G401 (cell line): ENCODE measurements at regions not wholly inside any gene's neighbourhood (a gene's known extent, or its start where the extent isn't known, plus 50 kb on each side); places are given as distances from the start of the nearest gene placed in this dataset.
"Not testable (repeated sequence)": the region's sequence is repeated elsewhere in the genome, so short reads cannot be mapped to it uniquely, and the experiment has no call there.

ENCODE experiments used
- DNase-seq: peaks from one replicate; pipeline ENCODE4 v3.0.0-alpha.2; 2015; ENCODE audit warnings: low spot score
- in situ Hi-C: cut with HindIII; loops from 2 replicates; pipeline ENCODE4 v1.10.0; 2016; ENCODE audit warnings: low sequenced_read_pairs, mixed read lengths

DNA sequence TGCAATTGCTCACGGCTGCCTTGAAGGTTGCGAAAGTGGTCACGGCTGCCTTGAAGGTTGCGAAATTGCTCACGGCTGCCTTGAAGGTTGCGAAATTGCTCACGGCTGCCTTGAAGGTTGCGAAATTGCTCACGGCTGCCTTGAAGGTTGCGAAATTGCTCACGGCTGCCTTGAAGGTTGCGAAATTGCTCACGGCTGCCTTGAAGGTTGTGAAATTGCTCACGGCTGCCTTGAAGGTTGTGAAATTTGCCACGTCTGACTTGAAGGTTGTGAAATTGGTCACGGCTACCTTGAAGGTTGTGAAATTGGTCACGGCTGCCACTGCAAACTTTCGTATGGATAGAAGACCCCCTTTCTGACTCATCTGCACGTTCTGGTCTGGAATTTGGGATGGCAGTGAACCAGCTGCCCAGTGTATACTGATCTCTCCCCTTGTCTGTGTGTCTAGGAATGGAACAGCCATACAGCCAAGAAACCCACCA is 150.1 kb downstream of the ASMT start:
- in situ Hi-C loops, DNase-seq: not testable (repeated sequence)

DNA sequence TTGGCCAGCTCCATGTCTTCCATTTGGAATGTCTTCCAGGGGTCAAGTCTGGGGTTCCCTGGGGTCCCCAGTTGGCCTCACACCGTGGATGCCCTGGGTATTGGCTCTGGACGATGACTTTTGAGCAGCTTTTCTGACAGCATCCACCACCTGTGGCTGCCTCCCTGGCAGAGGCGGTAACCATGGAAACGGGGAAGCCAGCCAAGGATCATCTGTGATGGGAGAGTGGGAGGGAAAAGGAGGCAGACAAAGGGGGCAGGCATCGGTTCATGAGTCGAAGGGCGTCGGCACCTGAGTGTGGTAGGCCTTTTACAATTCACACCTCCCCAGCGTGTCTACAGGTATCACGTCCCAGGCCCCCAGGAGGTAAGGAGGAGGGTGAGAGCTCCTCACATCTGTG is 152.2 kb downstream of the ASMT start:
- DNase-seq, result no peak
- in situ Hi-C loops, result no loop called here

DNA sequence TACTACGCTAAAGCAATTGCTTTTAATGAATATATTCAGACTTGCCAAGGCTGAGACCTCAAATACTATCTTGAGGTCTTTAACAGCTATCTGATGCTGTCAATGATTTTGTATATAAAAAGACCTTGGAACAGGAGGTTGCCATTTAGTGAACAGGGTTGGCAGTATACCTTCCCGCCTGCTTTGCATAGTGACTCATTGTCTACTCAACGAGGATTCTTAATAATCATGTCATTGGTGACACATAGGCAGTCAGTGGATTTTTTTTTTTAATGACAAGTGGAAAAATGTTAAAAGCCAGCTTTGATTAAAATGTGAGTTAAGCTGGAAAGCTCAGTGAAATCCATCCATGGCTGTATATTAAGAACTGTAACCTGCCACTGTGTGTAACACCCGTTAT is 164.0 kb downstream of the ASMT start:
- in situ Hi-C loops, result no loop called here
- no peak for DNase-seq

DNA sequence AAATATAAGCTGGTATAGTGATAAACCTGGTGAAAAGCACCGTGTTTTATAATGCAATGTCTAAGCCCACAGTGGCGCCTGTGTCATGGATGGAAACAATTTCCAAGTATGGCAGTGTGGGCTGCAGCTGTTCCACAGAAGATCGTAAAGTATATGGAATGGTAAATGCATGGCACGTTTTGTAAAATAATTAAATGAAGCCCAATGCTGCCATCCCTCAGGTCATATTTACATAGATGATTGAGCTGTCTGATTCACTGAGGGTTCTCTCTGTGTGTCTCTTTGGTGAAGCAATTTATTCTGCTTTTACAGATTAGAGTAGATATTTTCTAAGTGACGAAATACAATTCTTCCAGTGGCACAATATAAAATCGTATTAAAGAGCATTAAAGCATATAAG is 164.8 kb downstream of the ASMT start:
- DNase-seq, result no peak
- in situ Hi-C loops, result no loop called here

DNA sequence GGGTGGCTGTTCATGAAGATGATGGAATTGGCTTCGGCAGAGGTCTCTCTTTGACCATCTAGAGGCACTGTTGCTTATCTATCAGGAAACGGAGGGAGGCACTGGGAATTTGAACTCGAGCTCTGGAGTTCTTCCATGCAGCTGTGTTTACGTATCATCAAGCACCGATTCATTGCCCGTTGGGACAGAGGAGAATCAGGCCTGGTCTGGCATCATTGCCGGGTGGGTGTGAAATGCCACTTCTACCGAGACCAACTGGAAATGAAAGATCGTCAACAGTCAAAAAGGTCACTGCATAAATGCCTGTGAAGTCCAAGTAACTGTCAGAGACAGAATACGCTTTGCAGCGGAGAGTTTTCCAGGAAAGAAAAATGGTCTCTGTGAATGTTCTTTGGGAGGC is 166.9 kb downstream of the ASMT start:
- in situ Hi-C loops, result no loop called here
- no peak for DNase-seq

DNA sequence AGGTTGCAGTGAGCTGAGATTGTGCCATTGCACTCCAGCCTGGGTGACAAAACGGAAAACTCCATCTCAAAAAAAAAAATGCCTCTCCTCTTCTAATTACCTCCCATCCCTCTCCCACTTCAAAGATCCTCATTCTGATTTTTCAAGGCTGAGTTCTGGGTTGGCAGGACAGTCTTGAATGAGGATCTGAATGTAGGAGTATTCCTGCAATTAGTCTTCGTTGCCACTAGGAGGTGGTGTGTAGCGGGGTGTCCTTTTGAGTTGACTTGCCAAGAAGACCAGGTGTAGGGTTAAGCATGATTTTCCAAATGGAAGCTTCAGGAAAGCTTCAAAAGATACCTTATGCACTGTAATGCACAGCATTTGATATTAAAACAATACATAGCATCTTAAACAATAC is 169.9 kb downstream of the ASMT start:
- DNase-seq, result no peak

DNA sequence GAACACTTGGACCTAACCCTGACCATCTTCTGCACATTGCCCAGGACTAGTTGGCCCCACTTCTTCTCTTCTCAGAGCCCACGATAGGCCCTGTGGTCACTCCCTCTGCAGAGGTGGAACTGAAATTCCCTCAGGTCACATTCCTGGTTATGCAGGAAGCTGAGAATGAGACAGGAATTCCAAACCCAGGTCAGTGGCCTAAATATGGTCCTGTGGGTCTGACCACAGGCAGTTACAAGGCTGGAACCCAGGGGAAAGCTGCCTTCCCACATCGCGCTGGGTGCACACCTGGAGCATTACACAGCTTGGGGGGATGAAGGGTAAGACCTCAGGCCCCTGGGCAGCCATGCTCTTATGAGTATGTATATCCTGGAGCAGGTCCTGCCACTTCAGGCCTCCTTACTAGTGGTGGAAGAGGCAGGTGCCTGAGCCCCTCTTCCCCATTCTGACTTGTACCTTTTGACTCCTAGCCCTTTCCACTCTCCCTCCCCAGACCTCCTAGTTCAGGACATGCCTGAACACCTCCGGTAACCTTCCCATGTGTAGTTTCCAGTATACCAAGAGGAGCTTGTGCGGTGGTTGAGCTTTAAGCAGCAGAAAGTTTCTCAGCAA is 173.5 kb downstream of the ASMT start:
- in situ Hi-C loops, result no loop called here

More for the DNA sequence above, 169.9 kb downstream of the ASMT start:
- in situ Hi-C loops, result no loop called here

DNA sequence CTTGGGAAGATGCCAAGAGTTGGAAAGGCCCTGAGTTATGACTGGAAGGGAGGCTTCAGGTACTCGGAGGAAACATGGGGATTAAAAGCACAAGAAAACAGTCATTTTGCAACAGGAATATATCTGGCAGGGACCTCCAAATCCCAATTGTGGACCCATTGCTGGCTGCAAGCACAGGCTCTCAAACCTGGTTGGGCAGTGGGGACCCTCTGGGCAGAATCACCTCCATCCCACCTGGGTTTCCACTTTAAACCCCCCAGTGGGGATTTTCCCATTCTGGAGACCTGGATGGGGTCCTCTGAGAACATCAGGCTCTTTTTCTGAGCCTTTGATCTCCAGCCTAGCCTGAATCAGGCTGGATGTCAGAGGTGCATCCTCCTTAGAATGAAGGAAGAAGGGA is 177.8 kb downstream of the ASMT start:
- in situ Hi-C loops, result no loop called here
- DNase-seq, result no peak

More for the DNA sequence above, 173.5 kb downstream of the ASMT start:
- no peak for DNase-seq

DNA sequence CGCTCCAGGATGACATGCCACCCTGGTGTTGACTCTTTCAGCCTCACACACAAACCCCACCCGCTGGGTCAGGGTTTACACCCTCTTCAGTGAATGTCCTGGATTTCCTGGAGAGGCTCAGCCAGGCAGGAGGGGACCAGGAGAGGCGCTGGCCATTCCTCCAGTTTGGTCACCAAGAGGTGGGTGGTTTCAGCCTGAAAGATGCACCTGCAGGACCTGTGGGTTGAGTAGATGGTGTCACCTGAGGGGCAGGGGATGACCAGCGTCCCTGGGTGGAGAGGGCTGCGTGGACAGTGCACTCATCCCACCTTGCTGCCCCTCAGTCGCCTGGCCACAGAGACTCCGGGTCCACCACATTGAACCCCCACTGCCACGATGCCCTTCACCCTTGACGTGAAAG is 179.7 kb downstream of the ASMT start:
- no peak for DNase-seq
- in situ Hi-C loops, result no loop called here

DNA sequence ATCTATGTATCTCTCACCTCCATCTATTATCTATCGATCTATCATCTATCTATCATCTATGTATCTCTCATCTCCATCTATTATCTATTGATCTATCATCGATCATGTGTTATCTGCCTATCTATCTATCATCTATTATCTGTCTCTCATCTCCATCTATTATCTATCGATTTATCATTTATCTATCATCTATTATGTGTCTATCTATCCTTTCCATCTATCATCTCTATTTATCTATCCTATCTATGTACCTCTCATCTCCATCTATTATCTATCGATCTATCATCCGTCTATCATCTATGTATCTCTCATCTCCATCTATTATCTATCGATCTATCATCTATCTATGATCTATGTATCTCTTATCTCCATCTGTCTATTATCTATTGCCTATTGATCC is 188.1 kb downstream of the ASMT start:
- in situ Hi-C loops, result no loop called here
- no peak for DNase-seq

DNA sequence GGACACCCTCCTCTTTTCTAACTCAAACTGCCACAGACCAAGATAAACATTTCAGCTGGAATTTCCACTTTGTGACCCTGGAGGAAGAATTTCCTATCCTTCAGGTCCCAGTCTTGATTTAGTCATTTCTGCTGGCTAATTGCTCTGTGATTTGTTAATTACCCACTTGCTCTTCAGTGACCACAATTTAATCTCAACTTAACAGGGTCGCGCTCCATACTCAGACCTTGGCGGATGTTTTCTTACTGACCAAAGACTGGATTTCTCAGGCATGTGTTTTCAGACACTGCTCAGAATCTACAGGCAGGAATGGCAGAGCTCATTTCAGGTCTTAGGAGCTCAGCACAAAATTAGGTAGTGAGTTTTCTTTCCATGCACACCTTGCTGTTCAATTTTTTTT is 188.9 kb downstream of the ASMT start:
- DNase-seq, result no peak
- in situ Hi-C loops, result no loop called here

DNA sequence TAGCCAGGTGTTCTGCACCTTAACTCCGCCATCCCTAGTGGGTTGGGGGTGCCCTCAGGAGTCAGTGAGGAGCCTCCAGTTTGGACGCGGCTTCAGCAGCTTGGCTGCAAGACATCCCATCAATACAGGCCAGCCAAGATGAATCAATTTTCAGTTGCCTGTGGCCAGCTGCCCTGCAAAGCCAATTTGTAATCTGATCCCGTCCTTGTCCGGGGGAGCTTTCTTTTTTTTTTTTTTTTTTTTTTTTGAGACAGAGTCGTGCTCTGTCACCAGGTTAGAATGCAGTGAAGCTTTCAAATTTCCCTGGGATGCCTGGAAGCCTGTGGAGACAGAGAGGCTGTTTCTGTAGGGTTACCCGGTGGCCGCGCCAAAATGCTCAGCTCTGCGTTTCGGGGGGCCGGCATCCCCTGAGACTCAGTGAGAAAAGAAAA is 192.5 kb downstream of the ASMT start:
- in situ Hi-C loops, result no loop called here
- DNase-seq, result no peak

DNA sequence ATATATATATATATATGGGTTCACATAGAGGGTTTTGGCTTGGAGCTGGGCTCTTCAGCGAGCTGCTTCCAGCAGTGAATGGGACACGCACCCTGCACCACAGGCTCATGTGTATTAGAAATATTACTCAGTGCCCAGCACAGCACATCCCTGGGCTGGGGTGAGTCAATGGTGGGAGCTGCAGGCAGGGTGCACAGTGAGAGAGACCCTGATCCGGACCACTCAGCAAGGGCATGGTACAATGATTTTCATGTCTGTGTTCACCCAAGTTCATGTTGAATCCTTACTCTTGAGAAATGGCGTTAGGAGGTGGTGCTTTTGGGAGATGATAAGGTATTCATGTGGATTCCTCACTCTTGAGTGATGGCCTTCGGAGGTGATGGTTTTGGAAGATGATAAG is 194.7 kb downstream of the ASMT start:
- in situ Hi-C loops, result no loop called here

DNA sequence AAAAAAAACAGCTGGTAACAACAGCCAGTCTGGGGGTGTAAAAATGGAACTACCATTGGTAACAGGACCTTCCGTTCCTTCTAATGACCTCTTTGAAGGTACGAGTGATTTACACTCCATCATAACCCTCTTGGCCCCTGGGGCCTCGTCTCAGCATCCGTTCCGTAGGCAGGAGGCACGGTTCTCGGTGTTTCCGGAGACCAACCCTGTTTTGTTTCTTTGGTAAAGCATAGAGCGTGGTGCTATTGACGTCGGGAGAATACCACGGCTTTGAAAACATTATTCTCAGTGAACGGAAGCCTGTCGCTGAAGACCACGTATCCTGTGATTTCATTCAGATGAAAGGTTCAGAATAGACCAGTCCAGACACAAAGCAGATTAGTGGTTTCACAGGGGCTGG is 198.9 kb downstream of the ASMT start:
- in situ Hi-C loops, result no loop called here
- no peak for DNase-seq

More for the DNA sequence above, 194.7 kb downstream of the ASMT start:
- no peak for DNase-seq

DNA sequence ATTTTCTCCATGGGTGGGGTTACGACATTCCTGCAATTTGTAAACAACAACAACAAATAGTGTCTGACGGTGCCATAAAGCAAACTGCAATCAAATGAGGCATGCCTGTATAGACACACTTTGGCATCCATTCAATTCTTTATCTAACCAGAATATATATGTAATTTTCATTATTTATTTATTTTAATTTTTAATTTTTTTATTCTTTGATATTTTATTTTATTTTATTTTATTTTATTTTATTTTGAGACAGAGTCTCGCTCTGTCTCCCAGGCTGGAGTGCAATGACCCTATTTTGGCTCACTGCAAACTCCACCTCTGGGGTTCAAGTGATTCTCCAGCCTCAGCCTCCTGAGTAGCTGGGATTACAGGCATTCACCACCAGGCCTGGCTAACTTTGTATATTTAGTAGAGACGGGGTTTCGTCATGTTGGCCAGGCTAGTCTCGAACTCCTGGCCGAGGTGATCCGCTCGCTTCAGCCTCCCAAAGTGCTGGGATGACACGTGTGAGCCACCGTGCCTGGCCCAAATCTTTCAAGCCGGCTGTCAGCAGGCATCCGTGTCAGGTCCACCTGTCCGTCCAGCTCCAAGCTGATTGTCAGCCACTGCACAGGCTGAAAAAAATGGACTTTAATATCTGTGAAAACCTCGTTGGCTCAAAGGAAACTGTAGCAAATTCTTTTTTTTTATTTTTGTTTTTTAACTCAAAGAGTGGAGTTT is 200.8 kb downstream of the ASMT start:
- in situ Hi-C loops, result no loop called here
- DNase-seq, result no peak

DNA sequence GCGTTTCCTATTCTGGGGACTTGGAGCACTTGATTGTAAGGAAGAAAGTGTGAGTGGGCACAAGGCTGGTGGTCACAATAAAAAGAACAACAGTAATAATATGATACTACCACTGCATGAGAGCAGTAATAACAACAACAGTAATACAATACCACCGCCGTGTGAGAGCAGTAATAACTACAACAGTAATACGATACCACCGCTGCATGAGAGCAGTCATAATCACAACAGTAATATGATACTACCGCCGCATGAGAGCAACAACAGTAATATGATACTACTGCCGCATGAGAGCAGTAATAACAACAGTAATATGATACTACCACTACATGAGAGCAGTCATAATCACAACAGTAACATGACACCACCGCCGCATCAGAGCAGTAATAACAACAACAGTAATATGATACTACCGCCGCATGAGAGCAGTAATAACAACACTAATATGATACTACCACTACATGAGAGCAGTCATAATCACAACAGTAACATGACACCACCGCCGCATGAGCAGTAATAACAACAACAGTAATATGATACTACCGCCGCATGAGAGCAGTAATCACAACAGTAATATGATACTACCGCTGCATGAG is 201.6 kb downstream of the ASMT start:
- DNase-seq, in situ Hi-C loops: not testable (repeated sequence)

DNA sequence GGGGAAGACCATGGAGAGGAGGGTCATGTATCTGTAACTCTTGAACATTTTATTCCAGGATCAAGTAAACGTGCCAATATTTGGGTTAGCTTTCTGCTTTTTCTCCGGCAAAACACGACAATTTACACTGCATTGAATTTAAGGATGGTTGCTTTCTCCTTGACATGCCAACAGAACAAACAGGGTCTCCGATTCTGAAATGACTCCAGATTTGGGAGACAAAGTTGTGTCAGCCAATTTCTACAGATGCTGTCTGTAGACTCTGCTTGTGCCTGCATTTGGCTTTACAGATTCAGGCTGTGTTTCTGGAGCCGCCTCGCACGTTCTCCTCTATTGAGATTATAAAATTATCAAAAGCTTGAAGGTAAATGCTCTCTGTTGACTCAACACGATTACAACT is 207.0 kb downstream of the ASMT start:
- no peak for DNase-seq
- in situ Hi-C loops, result no loop called here

DNA sequence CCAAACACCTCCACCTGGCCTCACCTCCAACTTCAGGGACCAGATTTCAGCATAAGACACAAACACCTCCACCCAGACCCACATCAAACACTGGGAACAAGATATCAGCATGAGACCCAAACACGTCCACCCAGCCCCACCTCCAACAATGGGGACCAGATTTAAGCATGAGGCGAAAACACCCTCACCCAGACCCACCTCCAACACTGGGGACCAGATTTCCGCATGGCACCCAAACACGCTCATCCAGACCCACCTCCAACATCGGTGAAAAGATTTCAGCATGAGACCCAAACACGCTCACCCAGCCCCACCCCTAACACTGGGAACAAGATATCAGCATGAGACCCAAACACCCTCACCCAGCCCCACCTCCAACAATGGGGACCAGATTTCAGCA is 210.0 kb downstream of the ASMT start:
- in situ Hi-C loops, result no loop called here
- DNase-seq, result no peak

DNA sequence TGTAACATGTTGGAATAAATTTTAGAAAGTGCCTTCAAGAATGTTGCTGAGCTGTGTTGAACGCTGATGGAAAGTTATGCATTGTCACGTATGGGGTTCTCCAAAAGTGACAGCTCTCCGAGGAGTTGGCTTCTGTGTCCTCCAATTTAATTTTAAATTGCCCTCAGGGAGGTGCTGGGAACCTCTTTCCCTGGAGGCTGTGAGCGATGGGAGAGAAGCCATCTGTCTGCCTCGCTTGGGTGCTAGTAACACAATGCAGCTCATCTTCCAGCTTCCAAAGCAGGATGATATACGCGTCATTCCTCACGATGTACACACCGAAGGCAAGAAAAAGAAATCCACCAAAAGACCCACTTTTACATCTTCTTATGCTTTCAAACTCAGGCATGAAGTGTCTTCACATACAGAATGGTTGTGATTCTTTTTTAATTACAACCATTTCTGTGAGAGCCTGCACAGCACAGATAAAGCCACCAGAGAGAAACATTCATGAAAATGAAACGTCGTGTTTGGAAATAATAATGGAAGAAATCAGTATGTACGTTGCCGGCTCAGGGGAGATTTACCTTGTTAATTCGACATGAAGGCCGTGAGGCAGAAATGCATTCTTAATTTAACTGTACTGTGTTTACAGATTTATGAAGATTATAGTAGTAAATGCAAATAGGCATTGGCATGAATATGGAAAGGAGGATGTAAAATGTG is 218.9 kb downstream of the ASMT start:
- no peak for DNase-seq
- in situ Hi-C loops, result no loop called here

DNA sequence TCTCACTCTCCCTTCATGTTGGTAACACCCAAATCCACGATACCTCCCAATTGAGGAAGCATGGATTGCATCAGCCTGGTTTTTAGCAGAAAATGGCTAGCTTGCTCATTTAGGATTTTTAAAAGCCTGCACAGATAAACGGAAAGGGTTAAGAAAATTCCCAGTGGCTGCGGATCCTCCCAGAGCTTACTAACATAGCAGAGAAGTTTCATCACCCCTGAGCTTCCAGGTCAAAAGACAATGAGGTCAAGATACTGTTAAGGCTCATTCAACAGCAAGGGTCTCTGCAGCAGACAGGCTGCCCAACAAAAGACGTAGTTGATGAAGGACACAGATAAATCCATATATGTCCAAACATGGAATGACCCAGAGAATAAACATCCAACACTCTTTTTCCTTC is 220.2 kb downstream of the ASMT start:
- in situ Hi-C loops, result no loop called here

More for the DNA sequence above, 220.2 kb downstream of the ASMT start:
- no peak for DNase-seq
